ENCODE measurements at regions not wholly inside any gene's neighbourhood (a gene's known extent, or its start where the extent isn't known, plus 50 kb on each side); places are given as distances from the start of the nearest gene placed in this dataset.
"Not testable (repeated sequence)": the region's sequence is repeated elsewhere in the genome, so short reads cannot be mapped to it uniquely, and the experiment has no call there.

- H3K9me3 ChIP-seq (ENCODE audit: control insufficient read depth, low read length), result no peaks in the 10 kb centered on the region
- 86 to 100% methylated on average over 2 to 4 of the region's 4 CpGs for WGBS, 2 experiments (ENCODE audit: insufficient coverage in 2 of 2)
- no peak overlapping the region for H3K27ac ChIP-seq (ENCODE audit: low read depth, low read length, severe bottlenecking)
- no peak overlapping the region for H3K4me3 ChIP-seq (ENCODE audit: extremely low read depth, insufficient read depth, low read length, poor library complexity, severe bottlenecking)
- no peaks in the 10 kb centered on the region for H3K36me3 ChIP-seq (ENCODE audit: control insufficient read depth, insufficient read depth, low read length)
- H3K4me1 ChIP-seq (ENCODE audit: control insufficient read depth, insufficient read depth, low read length, poor library complexity, severe bottlenecking), result peaks cover 3% of the 10 kb centered on the region
Observed at GRCh38 chr10:33774857-33775256, 440.4 kb upstream of the NRP1 start.

GRCh38 chr10:33773886-33774480, 439.5 kb upstream of the NRP1 start:
- Histone ChIP-seq H3K36me3 (ENCODE audit: control insufficient read depth, insufficient read depth, low read length) (no peaks in the 10 kb centered on the region), H3K9me3 (ENCODE audit: control insufficient read depth, low read length) (no peaks in the 10 kb centered on the region), H3K27ac (ENCODE audit: low read depth, low read length, severe bottlenecking) (no peak overlapping the region), H3K4me1 (ENCODE audit: control insufficient read depth, insufficient read depth, low read length, poor library complexity, severe bottlenecking) (peaks cover 3% of the 10 kb centered on the region), H3K4me3 (ENCODE audit: extremely low read depth, insufficient read depth, low read length, poor library complexity, severe bottlenecking) (no peak overlapping the region)
- 88 to 95% methylated on average over 16 to 18 of the region's 21 CpGs for WGBS, 2 experiments (ENCODE audit: insufficient coverage in 2 of 2)

GRCh38 chr10:33773253-33773573, 438.7 kb upstream of the NRP1 start:
- no peaks in the 10 kb centered on the region for H3K36me3 ChIP-seq (ENCODE audit: control insufficient read depth, insufficient read depth, low read length)
- no peak overlapping the region for H3K4me3 ChIP-seq (ENCODE audit: extremely low read depth, insufficient read depth, low read length, poor library complexity, severe bottlenecking)
- H3K4me1 ChIP-seq (ENCODE audit: control insufficient read depth, insufficient read depth, low read length, poor library complexity, severe bottlenecking), result peaks cover 3% of the 10 kb centered on the region
- WGBS, 2 experiments (ENCODE audit: insufficient coverage in 2 of 2), result 31 to 51% methylated on average over 4 of the region's 4 CpGs
- H3K27ac ChIP-seq (ENCODE audit: low read depth, low read length, severe bottlenecking), result peak overlapping the region; percentile 36
- no peaks in the 10 kb centered on the region for H3K9me3 ChIP-seq (ENCODE audit: control insufficient read depth, low read length)

- no peak overlapping the region for H3K4me3 ChIP-seq (ENCODE audit: extremely low read depth, insufficient read depth, low read length, poor library complexity, severe bottlenecking)
- 51 to 64% methylated on average over 9 to 10 of the region's 16 CpGs for WGBS, 2 experiments (ENCODE audit: insufficient coverage in 2 of 2)
- peaks cover 3% of the 10 kb centered on the region for H3K4me1 ChIP-seq (ENCODE audit: control insufficient read depth, insufficient read depth, low read length, poor library complexity, severe bottlenecking)
- H3K27ac ChIP-seq (ENCODE audit: low read depth, low read length, severe bottlenecking), result peak overlapping the region; percentile 36
- no peaks in the 10 kb centered on the region for H3K36me3 ChIP-seq (ENCODE audit: control insufficient read depth, insufficient read depth, low read length)
- H3K9me3 ChIP-seq (ENCODE audit: control insufficient read depth, low read length), result no peaks in the 10 kb centered on the region
Observed at GRCh38 chr10:33772370-33773252, 438.1 kb upstream of the NRP1 start.

GRCh38 chr10:33771856-33772255, 437.4 kb upstream of the NRP1 start:
- 67 to 86% methylated on average over 4 to 7 of the region's 8 CpGs for WGBS, 2 experiments (ENCODE audit: insufficient coverage in 2 of 2)
- not testable (repeated sequence) for H3K4me1 ChIP-seq (ENCODE audit: control insufficient read depth, insufficient read depth, low read length, poor library complexity, severe bottlenecking); H3K36me3 ChIP-seq (ENCODE audit: control insufficient read depth, insufficient read depth, low read length); H3K27ac ChIP-seq (ENCODE audit: low read depth, low read length, severe bottlenecking); H3K4me3 ChIP-seq (ENCODE audit: extremely low read depth, insufficient read depth, low read length, poor library complexity, severe bottlenecking); H3K9me3 ChIP-seq (ENCODE audit: control insufficient read depth, low read length)

- Histone ChIP-seq H3K4me1 (ENCODE audit: control insufficient read depth, insufficient read depth, low read length, poor library complexity, severe bottlenecking) (no peaks in the 10 kb centered on the region), H3K4me3 (ENCODE audit: extremely low read depth, insufficient read depth, low read length, poor library complexity, severe bottlenecking) (no peak overlapping the region), H3K27ac (ENCODE audit: low read depth, low read length, severe bottlenecking) (no peak overlapping the region), H3K9me3 (ENCODE audit: control insufficient read depth, low read length) (no peaks in the 10 kb centered on the region), H3K36me3 (ENCODE audit: control insufficient read depth, insufficient read depth, low read length) (no peaks in the 10 kb centered on the region)
- no CpG with 5 or more reads among the region's 1 CpG for WGBS, 2 experiments (ENCODE audit: insufficient coverage in 2 of 2)
Observed at GRCh38 chr10:33764694-33765185, 430.3 kb upstream of the NRP1 start.

- Histone ChIP-seq H3K4me3 (ENCODE audit: extremely low read depth, insufficient read depth, low read length, poor library complexity, severe bottlenecking) (no peak overlapping the region), H3K36me3 (ENCODE audit: control insufficient read depth, insufficient read depth, low read length) (no peaks in the 10 kb centered on the region), H3K9me3 (ENCODE audit: control insufficient read depth, low read length) (no peaks in the 10 kb centered on the region), H3K4me1 (ENCODE audit: control insufficient read depth, insufficient read depth, low read length, poor library complexity, severe bottlenecking) (no peaks in the 10 kb centered on the region), H3K27ac (ENCODE audit: low read depth, low read length, severe bottlenecking) (no peak overlapping the region)
- 81 to 91% methylated on average over 9 of the region's 12 CpGs for WGBS, 2 experiments (ENCODE audit: insufficient coverage in 2 of 2)
Observed at GRCh38 chr10:33760056-33760943, 425.8 kb upstream of the NRP1 start.

GRCh38 chr10:33759191-33759590, 424.7 kb upstream of the NRP1 start:
- WGBS, 2 experiments (ENCODE audit: insufficient coverage in 2 of 2), result 90 to 93% methylated on average over 2 of the region's 5 CpGs
- H3K4me3 ChIP-seq (ENCODE audit: extremely low read depth, insufficient read depth, low read length, poor library complexity, severe bottlenecking), result no peak overlapping the region
- H3K9me3 ChIP-seq (ENCODE audit: control insufficient read depth, low read length), result no peaks in the 10 kb centered on the region
- H3K36me3 ChIP-seq (ENCODE audit: control insufficient read depth, insufficient read depth, low read length), result no peaks in the 10 kb centered on the region
- H3K27ac ChIP-seq (ENCODE audit: low read depth, low read length, severe bottlenecking), result no peak overlapping the region
- no peaks in the 10 kb centered on the region for H3K4me1 ChIP-seq (ENCODE audit: control insufficient read depth, insufficient read depth, low read length, poor library complexity, severe bottlenecking)

GRCh38 chr10:33758299-33758698, 423.8 kb upstream of the NRP1 start:
- H3K4me1 ChIP-seq (ENCODE audit: control insufficient read depth, insufficient read depth, low read length, poor library complexity, severe bottlenecking), result no peaks in the 10 kb centered on the region
- no peak overlapping the region for H3K27ac ChIP-seq (ENCODE audit: low read depth, low read length, severe bottlenecking)
- H3K4me3 ChIP-seq (ENCODE audit: extremely low read depth, insufficient read depth, low read length, poor library complexity, severe bottlenecking), result no peak overlapping the region
- WGBS, 2 experiments (ENCODE audit: insufficient coverage in 2 of 2), result 97 to 100% methylated on average over 2 to 3 of the region's 3 CpGs
- no peaks in the 10 kb centered on the region for H3K9me3 ChIP-seq (ENCODE audit: control insufficient read depth, low read length)
- no peaks in the 10 kb centered on the region for H3K36me3 ChIP-seq (ENCODE audit: control insufficient read depth, insufficient read depth, low read length)

- WGBS, 2 experiments (ENCODE audit: insufficient coverage in 2 of 2), result 89 to 100% methylated on average over 1 to 3 of the region's 4 CpGs
- H3K4me3 ChIP-seq (ENCODE audit: extremely low read depth, insufficient read depth, low read length, poor library complexity, severe bottlenecking), result no peak overlapping the region
- H3K36me3 ChIP-seq (ENCODE audit: control insufficient read depth, insufficient read depth, low read length), result no peaks in the 10 kb centered on the region
- no peaks in the 10 kb centered on the region for H3K9me3 ChIP-seq (ENCODE audit: control insufficient read depth, low read length)
- no peak overlapping the region for H3K27ac ChIP-seq (ENCODE audit: low read depth, low read length, severe bottlenecking)
- H3K4me1 ChIP-seq (ENCODE audit: control insufficient read depth, insufficient read depth, low read length, poor library complexity, severe bottlenecking), result no peaks in the 10 kb centered on the region
Observed at GRCh38 chr10:33754052-33754451, 419.6 kb upstream of the NRP1 start.
